MCF 10A (cell line): ENCODE measurements at regions not wholly inside any gene's neighbourhood (a gene's known extent, or its start where the extent isn't known, plus 50 kb on each side); places are given as distances from the start of the nearest gene placed in this dataset.

Experiments
- BruUV-seq: library from RNA; stranded (reverse); fragments of 400-500 nt; replicated peaks from 2 replicates; lab custom pipeline; 2021; lab: Mats Ljungman, UMichigan
- CTCF ChIA-PET: fragments of 300-600 bp; sonication (Branson Sonifier 250); formaldehyde crosslinking; extraction: SDS; loops from one replicate; lab custom pipeline; 2021; ENCODE audit warnings: antibody characterized with exemption, inconsistent platforms; lab: Yijun Ruan, JAX
- POLR2A ChIA-PET: fragments of 300-600, 350-650 bp; sonication (Branson Sonifier 250); formaldehyde crosslinking; extraction: SDS; loops from one replicate; lab custom pipeline; 2020; ENCODE audit warnings: antibody characterized with exemption, inconsistent platforms; lab: Yijun Ruan, JAX
- DNase-seq: peaks from one replicate; pipeline ENCODE4 v3.0.0-alpha.2; 2018; ENCODE audit not compliant: unreplicated experiment
- H3K27ac Mint-ChIP-seq: one replicate; pipeline ENCODE4 v1.8.0; 2022; ENCODE audit warnings: mild to moderate bottlenecking, low read depth, mixed read lengths; ENCODE audit not compliant: unreplicated experiment
- H3K27me3 Mint-ChIP-seq: one replicate; pipeline ENCODE4 v1.8.0; 2022; ENCODE audit warnings: mixed read lengths; ENCODE audit not compliant: insufficient read depth, unreplicated experiment
- H3K36me3 Mint-ChIP-seq: one replicate; pipeline ENCODE4 v1.8.0; 2022; ENCODE audit warnings: mild to moderate bottlenecking, moderate library complexity, mixed read lengths; ENCODE audit not compliant: insufficient read depth, unreplicated experiment
- H3K4me1 Mint-ChIP-seq: one replicate; pipeline ENCODE4 v1.8.0; 2022; ENCODE audit warnings: mixed read lengths; ENCODE audit not compliant: insufficient read depth, unreplicated experiment
- H3K4me3 Mint-ChIP-seq: one replicate; pipeline ENCODE4 v1.8.0; 2022; ENCODE audit warnings: mild to moderate bottlenecking, moderate library complexity, mixed read lengths; ENCODE audit not compliant: unreplicated experiment
- H3K9me3 Mint-ChIP-seq: one replicate; pipeline ENCODE4 v1.8.0; 2022; ENCODE audit warnings: mixed read lengths; ENCODE audit not compliant: unreplicated experiment
- intact Hi-C: fragments of 100-400 bp; cut with micrococcal nuclease; formaldehyde crosslinking; loops from 2 replicates; pipeline ENCODE4 v1.14.1; 2022
- TF ChIP-seq, protein P1 (sequence below): fragments of 200-600 bp; IDR thresholded peaks from one replicate; pipeline ENCODE4 v1.8.0; 2022; ENCODE audit warnings: antibody characterized with exemption, mild to moderate bottlenecking; ENCODE audit not compliant: unreplicated experiment

DNA sequence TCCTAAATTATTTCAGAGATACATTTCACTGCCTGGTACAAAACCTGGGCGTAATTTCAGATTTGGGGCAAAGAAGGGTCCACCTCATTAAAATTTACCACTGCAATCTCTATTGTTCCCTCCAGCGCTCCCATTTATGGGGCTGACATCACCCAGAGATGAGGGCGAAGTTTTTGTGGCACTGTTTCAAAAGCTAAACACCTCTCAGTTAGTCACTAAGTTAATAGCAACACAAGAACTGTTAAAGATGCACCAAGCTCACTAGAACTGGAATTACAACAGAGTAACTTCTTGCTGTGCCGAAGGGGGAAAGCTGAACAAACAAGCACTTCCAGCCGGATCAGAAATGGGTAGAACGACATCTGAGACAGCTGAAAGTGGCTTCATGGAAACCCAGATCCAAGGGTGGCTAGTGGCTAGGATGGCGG, 179.4 kb downstream of the GATA3 start:
- ChIA-PET POLR2A (interaction anchor here (0.6 kb wide), 1 partner anchor 365 kb away, joined by 3 read pairs; no protein-coding TSS in a partner anchor), CTCF (no interaction called here)
- no TSS peak for BruUV-seq

DNA sequence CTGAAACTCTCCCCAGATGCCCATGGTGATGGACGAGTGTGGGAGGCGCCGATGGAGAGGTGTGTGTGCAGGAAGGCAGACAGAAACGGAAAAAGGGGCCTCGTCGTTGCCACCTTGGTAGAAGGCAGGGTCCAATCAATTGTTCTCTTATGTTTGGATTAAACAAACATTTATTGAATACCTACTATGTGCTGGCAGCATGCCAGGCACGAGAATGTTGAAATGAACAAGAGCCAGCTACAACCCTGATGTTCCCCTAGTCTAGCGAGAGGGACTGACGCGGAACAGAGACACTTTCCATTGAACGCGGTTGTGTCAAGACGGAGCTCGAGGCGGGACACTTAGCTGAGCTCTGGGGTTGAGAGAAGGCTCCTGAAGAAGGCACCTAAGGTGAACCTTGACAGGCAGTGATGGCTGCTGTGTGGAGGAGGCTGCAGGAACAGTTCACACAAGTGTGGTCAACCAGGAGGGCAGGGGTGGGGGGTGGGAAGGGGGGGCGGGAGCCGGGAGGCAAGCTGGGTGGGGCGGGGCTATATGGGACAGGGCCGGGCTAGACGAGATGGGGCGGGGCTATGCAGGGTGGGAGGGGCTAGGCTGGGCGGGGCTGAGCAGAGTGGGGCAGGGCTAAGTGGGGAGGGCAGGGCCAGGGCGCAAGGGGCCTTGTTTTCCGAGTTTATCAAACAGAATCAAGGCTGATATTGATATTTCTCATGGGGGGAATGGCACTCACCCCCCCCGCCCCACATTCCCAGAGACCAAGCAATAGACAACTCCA, 181.0 kb downstream of the GATA3 start:
- no peak for DNase-seq
- no peaks in the 10 kb centered on the region for H3K9me3 Mint-ChIP-seq
- POLR2A ChIA-PET = interaction anchor here (0.6 kb wide), 1 partner anchor 475 kb away, joined by 3 read pairs; no protein-coding TSS in a partner anchor

More for the DNA sequence above, 179.4 kb downstream of the GATA3 start:
- intact Hi-C loops = no loop called here
- Mint-ChIP-seq H3K4me3 (no peak overlapping the region), H3K4me1 (no peaks in the 10 kb centered on the region), H3K27me3 (no peaks in the 10 kb centered on the region), H3K9me3 (no peaks in the 10 kb centered on the region), H3K27ac (no peak overlapping the region), H3K36me3 (peaks cover 5% of the 10 kb centered on the region)
- TF ChIP-seq, protein P1, sequence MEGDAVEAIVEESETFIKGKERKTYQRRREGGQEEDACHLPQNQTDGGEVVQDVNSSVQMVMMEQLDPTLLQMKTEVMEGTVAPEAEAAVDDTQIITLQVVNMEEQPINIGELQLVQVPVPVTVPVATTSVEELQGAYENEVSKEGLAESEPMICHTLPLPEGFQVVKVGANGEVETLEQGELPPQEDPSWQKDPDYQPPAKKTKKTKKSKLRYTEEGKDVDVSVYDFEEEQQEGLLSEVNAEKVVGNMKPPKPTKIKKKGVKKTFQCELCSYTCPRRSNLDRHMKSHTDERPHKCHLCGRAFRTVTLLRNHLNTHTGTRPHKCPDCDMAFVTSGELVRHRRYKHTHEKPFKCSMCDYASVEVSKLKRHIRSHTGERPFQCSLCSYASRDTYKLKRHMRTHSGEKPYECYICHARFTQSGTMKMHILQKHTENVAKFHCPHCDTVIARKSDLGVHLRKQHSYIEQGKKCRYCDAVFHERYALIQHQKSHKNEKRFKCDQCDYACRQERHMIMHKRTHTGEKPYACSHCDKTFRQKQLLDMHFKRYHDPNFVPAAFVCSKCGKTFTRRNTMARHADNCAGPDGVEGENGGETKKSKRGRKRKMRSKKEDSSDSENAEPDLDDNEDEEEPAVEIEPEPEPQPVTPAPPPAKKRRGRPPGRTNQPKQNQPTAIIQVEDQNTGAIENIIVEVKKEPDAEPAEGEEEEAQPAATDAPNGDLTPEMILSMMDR = no peak
- no peak for DNase-seq

DNA sequence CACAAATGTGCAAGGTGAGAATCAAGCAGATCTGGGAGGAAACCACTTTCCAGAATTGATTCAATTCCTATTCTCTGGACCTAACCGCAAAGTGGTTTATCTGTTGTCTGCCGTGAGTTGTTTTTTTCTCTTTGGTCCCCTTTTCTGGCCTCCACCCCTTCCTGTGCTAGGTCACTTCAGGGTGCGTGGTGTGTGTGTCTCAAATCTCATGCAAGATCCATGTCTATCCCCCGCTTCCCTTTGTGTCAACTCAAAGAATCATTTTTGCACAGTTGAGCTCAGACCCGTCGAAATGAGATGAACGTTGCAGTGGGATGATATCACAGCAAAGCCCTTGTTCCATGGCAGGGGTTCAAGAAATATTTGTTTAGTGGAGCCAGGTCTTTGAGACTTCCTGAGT, 184.5 kb downstream of the GATA3 start:
- H3K27me3 Mint-ChIP-seq = no peaks in the 10 kb centered on the region
- H3K4me3 Mint-ChIP-seq = no peak overlapping the region
- TF ChIP-seq, protein P1 = no peak
- CTCF ChIA-PET = no interaction called here
- H3K36me3 Mint-ChIP-seq = no peaks in the 10 kb centered on the region
- DNase-seq = no peak
- H3K9me3 Mint-ChIP-seq = no peaks in the 10 kb centered on the region
- BruUV-seq = no TSS peak
- H3K4me1 Mint-ChIP-seq = no peaks in the 10 kb centered on the region
- no peak overlapping the region for H3K27ac Mint-ChIP-seq
- intact Hi-C loops = no loop called here
- POLR2A ChIA-PET = no interaction called here

More for the DNA sequence above, 181.0 kb downstream of the GATA3 start:
- H3K4me1 Mint-ChIP-seq = no peaks in the 10 kb centered on the region
- H3K36me3 Mint-ChIP-seq = no peaks in the 10 kb centered on the region
- TF ChIP-seq, protein P1 = no peak
- no peak overlapping the region for H3K4me3 Mint-ChIP-seq
- BruUV-seq = no TSS peak
- no peak overlapping the region for H3K27ac Mint-ChIP-seq
- intact Hi-C loops = no loop called here
- CTCF ChIA-PET = interaction anchor here (0.6 kb wide), 3 partner anchors 16 to 1250 kb away, joined by 3 to 6 read pairs (median 6); no protein-coding TSS in a partner anchor
- H3K27me3 Mint-ChIP-seq = no peaks in the 10 kb centered on the region

DNA sequence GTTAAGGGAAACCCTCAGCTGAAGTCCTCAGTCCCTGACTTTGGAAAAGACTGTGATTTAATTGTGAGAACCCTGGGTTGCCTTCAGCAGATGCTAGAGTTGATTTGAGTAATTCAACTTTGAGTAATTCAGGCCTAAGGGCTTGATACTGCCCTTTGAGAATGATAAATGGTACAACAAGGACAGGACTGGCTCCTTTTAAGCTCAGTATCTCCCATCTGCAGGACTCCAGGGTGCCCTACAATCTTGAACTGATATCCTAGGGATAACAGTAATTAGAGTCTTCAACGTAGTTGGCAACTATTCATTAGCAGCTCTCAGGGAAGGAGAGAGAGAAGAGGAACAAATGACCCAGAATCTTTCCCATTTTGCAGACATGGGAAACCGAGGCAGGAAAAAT, 186.4 kb downstream of the GATA3 start:
- Mint-ChIP-seq H3K36me3 (no peaks in the 10 kb centered on the region), H3K27ac (no peak overlapping the region), H3K27me3 (no peaks in the 10 kb centered on the region), H3K4me1 (no peaks in the 10 kb centered on the region), H3K9me3 (no peaks in the 10 kb centered on the region), H3K4me3 (no peak overlapping the region)
- no peak for DNase-seq
- CTCF ChIA-PET = interaction anchor here (0.6 to 1.3 kb wide), 4 partner anchors 11 to 483 kb away, joined by 3 read pairs; no protein-coding TSS in a partner anchor
- POLR2A ChIA-PET = no interaction called here
- BruUV-seq = no TSS peak
- intact Hi-C loops = no loop called here
- TF ChIP-seq, protein P1 = no peak
